GM23338 (cell line): ENCODE measurements at regions not wholly inside any gene's neighbourhood (a gene's known extent, or its start where the extent isn't known, plus 50 kb on each side); places are given as distances from the start of the nearest gene placed in this dataset.

ENCODE experiments used
- ATAC-seq: fragments of 200-7000 bp; cut with Tn5 transposase; 3 replicates; pipeline ENCODE4 v1.9.1; 2020
- DNase-seq: peaks from one replicate; pipeline ENCODE4 v3.0.0-alpha.2; 2015; ENCODE audit warnings: low spot score
- H2AFZ ChIP-seq: fragments of 200-600 bp; sonication (generic); 2 replicates; pipeline ENCODE4 v1.8.0; 2016; ENCODE audit warnings: antibody characterized with exemption, mild to moderate bottlenecking, moderate library complexity
- H3F3A ChIP-seq: fragments of 200-600 bp; sonication (generic); replicated peaks from 2 replicates; pipeline ENCODE4 v1.8.0; 2017; ENCODE audit warnings: antibody characterized with exemption, mixed run types, low read depth
- H3K27ac ChIP-seq: fragments of 200-600 bp; sonication (generic); 2 replicates; pipeline ENCODE4 v1.6.1; 2016; ENCODE audit warnings: low read depth
- H3K27me3 ChIP-seq: fragments of 200-600 bp; sonication (generic); 2 replicates; pipeline ENCODE4 v1.8.0; 2016; ENCODE audit warnings: mild to moderate bottlenecking, mixed run types, moderate library complexity; ENCODE audit not compliant: insufficient read depth
- H3K36me3 ChIP-seq: fragments of 200-600 bp; sonication (generic); 2 replicates; pipeline ENCODE4 v1.8.0; 2016; ENCODE audit warnings: mild to moderate bottlenecking; ENCODE audit not compliant: insufficient read depth
- H3K4me1 ChIP-seq: fragments of 200-600 bp; sonication (generic); 2 replicates; pipeline ENCODE4 v1.8.0; 2016; ENCODE audit warnings: mild to moderate bottlenecking, moderate library complexity; ENCODE audit not compliant: insufficient read depth
- H3K4me2 ChIP-seq: fragments of 200-600 bp; sonication (generic); 2 replicates; pipeline ENCODE4 v1.7.1; 2017; ENCODE audit warnings: mixed run types
- H3K4me3 ChIP-seq: fragments of 200-600 bp; sonication (generic); 2 replicates; pipeline ENCODE4 v1.6.1; 2016; ENCODE audit warnings: mixed run types
- H3K79me2 ChIP-seq: fragments of 200-600 bp; sonication (generic); replicated peaks from 2 replicates; pipeline ENCODE4 v1.8.0; 2017; ENCODE audit warnings: mild to moderate bottlenecking; ENCODE audit not compliant: insufficient read depth
- H3K9me2 ChIP-seq: fragments of 200-600 bp; sonication (generic); 2 replicates; pipeline ENCODE4 v1.8.0; 2017; ENCODE audit not compliant: insufficient read depth
- H4K20me1 ChIP-seq: fragments of 200-600 bp; sonication (generic); replicated peaks from 2 replicates; pipeline ENCODE4 v1.8.0; 2017; ENCODE audit warnings: mild to moderate bottlenecking; ENCODE audit not compliant: insufficient read depth
- H3K27ac Mint-ChIP-seq: 2 replicates; pipeline ENCODE4 v1.8.0; 2020; ENCODE audit warnings: inconsistent platforms, mild to moderate bottlenecking, moderate library complexity, mixed read lengths
- H3K27me3 Mint-ChIP-seq: 3 replicates; pipeline ENCODE4 v1.8.0; 2022; ENCODE audit warnings: low read depth, mild to moderate bottlenecking, moderate library complexity, mixed read lengths, inconsistent platforms; ENCODE audit not compliant: insufficient read depth, poor library complexity
- H3K36me3 Mint-ChIP-seq: 3 replicates; pipeline ENCODE4 v1.8.0; 2021; ENCODE audit warnings: low read depth, mild to moderate bottlenecking, inconsistent platforms, moderate library complexity, mixed read lengths
- H3K4me1 Mint-ChIP-seq: 3 replicates; pipeline ENCODE4 v1.8.0; 2020; ENCODE audit warnings: mild to moderate bottlenecking, inconsistent platforms, mixed read lengths
- H3K4me3 Mint-ChIP-seq: 3 replicates; pipeline ENCODE4 v1.8.0; 2021; ENCODE audit warnings: moderate library complexity, mild to moderate bottlenecking, inconsistent platforms, mixed read lengths
- H3K9me3 Mint-ChIP-seq: 3 replicates; pipeline ENCODE4 v1.8.0; 2020; ENCODE audit warnings: moderate library complexity, mild to moderate bottlenecking, inconsistent platforms, mixed read lengths
- EZH2 ChIP-seq: fragments of 200-600 bp; sonication (generic); IDR thresholded peaks from one replicate; pipeline ENCODE4 v1.8.0; 2017; ENCODE audit warnings: antibody characterized with exemption, mild to moderate bottlenecking, low read depth; ENCODE audit not compliant: unreplicated experiment
- EZH2phosphoT487 ChIP-seq: fragments of 200-600 bp; sonication (generic); IDR thresholded peaks from one replicate; pipeline ENCODE4 v1.8.1; 2018; ENCODE audit warnings: antibody characterized with exemption; ENCODE audit not compliant: unreplicated experiment
- JUNB ChIP-seq: IDR thresholded peaks from one replicate; pipeline ENCODE4 v1.6.1; 2016; ENCODE audit warnings: antibody characterized with exemption; ENCODE audit not compliant: unreplicated experiment
- NANOG ChIP-seq: IDR thresholded peaks from 2 replicates; pipeline ENCODE4 v1.6.1; 2016; ENCODE audit warnings: antibody characterized with exemption, borderline replicate concordance
- POLR2AphosphoS5 ChIP-seq: IDR thresholded peaks from 2 replicates; pipeline ENCODE4 v1.6.1; 2016; ENCODE audit warnings: antibody characterized with exemption, low read depth
- STAT1 ChIP-seq: IDR thresholded peaks from one replicate; pipeline ENCODE4 v1.6.1; 2016; ENCODE audit warnings: antibody characterized with exemption; ENCODE audit not compliant: unreplicated experiment
- ZNF114 ChIP-seq: fragments of 250-450 bp; sonication (Bioruptor Pico); IDR thresholded peaks from 2 replicates; pipeline ENCODE4 v1.5.0; 2020; ENCODE audit warnings: mild to moderate bottlenecking, moderate library complexity
- ZNF331 ChIP-seq: fragments of 250-450 bp; sonication (Bioruptor Pico); IDR thresholded peaks from 2 replicates; pipeline ENCODE4 v1.5.0; 2020; ENCODE audit warnings: low read depth, mild to moderate bottlenecking, moderate library complexity
- TF ChIP-seq, protein P1 (sequence below): IDR thresholded peaks from 2 replicates; pipeline ENCODE4 v1.6.1; 2016; ENCODE audit warnings: antibody characterized with exemption
- TF ChIP-seq, protein P2 (sequence below): IDR thresholded peaks from one replicate; pipeline ENCODE4 v1.6.1; 2018; ENCODE audit warnings: antibody characterized with exemption; ENCODE audit not compliant: unreplicated experiment

DNA sequence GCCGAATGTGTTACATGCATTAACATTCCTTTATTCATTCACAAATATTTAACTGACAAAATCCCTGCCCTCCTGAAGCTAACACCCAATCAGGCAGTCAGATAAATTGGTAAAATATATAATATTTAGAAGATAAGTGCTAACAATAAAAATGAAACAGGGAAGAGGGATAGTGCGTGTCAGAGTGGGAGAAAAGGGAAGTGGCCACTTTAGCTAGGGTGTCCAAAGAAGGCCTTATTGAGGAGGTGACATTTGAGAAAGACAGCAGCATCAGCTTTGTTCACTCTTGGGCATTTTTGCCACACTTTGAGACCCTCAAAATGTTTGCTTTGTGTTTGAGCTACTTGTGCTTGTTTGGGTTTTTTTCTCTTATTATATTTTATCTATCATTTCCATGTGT is 317.8 kb downstream of the SNX13 start:
- no peaks in the 10 kb centered on the region for H3K27me3 ChIP-seq
- H3K9me2 ChIP-seq = no peaks in the 10 kb centered on the region; the same call in none of the 2 replicates
- no peaks in the 10 kb centered on the region for H3K4me1 ChIP-seq
- H3K4me3 Mint-ChIP-seq = no peak overlapping the region
- no peak for DNase-seq
- no peaks in the 10 kb centered on the region for H3K27me3 Mint-ChIP-seq
- H2AFZ ChIP-seq = no peak overlapping the region
- ATAC-seq = no peak
- H3K4me1 Mint-ChIP-seq = peaks cover 9% of the 10 kb centered on the region; the same call in 2 of the 3 replicates
- H3K9me3 Mint-ChIP-seq = no peaks in the 10 kb centered on the region
- no peaks in the 10 kb centered on the region for H3K36me3 ChIP-seq
- no peak overlapping the region for H3K27ac Mint-ChIP-seq
- no peaks in the 10 kb centered on the region for H3F3A ChIP-seq
- no peak overlapping the region for H3K27ac ChIP-seq
- H3K4me3 ChIP-seq = no peak overlapping the region
- H3K4me2 ChIP-seq = no peak overlapping the region
- H4K20me1 ChIP-seq = no peaks in the 10 kb centered on the region
- TF ChIP-seq, protein P1, sequence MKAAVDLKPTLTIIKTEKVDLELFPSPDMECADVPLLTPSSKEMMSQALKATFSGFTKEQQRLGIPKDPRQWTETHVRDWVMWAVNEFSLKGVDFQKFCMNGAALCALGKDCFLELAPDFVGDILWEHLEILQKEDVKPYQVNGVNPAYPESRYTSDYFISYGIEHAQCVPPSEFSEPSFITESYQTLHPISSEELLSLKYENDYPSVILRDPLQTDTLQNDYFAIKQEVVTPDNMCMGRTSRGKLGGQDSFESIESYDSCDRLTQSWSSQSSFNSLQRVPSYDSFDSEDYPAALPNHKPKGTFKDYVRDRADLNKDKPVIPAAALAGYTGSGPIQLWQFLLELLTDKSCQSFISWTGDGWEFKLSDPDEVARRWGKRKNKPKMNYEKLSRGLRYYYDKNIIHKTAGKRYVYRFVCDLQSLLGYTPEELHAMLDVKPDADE = no peak
- TF ChIP-seq JUNB (no peak), NANOG (no peak), EZH2 (no peak), ZNF114 (CRISPR knock-in tag) (no peak), EZH2phosphoT487 (no peak), ZNF331 (CRISPR knock-in tag) (no peak), STAT1 (no peak), POLR2AphosphoS5 (no peak)
- TF ChIP-seq, protein P2, sequence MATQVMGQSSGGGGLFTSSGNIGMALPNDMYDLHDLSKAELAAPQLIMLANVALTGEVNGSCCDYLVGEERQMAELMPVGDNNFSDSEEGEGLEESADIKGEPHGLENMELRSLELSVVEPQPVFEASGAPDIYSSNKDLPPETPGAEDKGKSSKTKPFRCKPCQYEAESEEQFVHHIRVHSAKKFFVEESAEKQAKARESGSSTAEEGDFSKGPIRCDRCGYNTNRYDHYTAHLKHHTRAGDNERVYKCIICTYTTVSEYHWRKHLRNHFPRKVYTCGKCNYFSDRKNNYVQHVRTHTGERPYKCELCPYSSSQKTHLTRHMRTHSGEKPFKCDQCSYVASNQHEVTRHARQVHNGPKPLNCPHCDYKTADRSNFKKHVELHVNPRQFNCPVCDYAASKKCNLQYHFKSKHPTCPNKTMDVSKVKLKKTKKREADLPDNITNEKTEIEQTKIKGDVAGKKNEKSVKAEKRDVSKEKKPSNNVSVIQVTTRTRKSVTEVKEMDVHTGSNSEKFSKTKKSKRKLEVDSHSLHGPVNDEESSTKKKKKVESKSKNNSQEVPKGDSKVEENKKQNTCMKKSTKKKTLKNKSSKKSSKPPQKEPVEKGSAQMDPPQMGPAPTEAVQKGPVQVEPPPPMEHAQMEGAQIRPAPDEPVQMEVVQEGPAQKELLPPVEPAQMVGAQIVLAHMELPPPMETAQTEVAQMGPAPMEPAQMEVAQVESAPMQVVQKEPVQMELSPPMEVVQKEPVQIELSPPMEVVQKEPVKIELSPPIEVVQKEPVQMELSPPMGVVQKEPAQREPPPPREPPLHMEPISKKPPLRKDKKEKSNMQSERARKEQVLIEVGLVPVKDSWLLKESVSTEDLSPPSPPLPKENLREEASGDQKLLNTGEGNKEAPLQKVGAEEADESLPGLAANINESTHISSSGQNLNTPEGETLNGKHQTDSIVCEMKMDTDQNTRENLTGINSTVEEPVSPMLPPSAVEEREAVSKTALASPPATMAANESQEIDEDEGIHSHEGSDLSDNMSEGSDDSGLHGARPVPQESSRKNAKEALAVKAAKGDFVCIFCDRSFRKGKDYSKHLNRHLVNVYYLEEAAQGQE = no peak
- no peaks in the 10 kb centered on the region for H3K36me3 Mint-ChIP-seq
- H3K79me2 ChIP-seq = no peaks in the 10 kb centered on the region

DNA sequence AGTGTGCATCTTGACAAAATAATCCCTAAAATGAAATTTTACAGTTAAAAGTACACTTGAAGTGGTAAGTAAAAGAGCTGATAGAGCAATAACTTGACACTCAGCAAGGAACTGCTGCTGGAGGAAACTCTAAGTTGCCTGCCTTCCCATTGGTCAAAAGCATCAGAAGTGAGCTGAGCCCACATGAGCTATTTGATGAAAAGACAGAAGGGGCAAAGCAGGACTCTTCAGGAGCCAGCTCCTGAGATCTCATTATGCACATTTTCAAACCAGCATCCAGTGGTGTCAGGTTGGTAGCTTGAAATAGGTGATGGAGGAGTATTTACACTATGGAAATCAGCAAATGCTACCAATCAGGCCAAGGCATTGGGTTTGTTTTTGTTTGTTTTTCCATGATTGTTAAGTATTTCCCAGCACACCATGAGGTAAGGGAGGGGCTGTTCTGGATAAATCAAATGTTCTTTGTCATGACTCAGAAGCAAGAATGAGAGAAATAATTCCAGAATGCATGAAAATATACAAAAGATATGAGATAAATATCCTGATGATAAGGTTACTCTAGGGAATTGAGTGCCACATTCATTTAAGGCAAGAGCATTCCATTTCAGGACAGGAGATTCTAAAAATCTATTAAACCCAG is 316.6 kb downstream of the SNX13 start:
- Histone ChIP-seq H3K9me2 (no peaks in the 10 kb centered on the region; the same call in none of the 2 replicates), H3K27ac (no peak overlapping the region), H3K27me3 (no peaks in the 10 kb centered on the region), H3K36me3 (no peaks in the 10 kb centered on the region), H3K4me1 (peaks cover 1% of the 10 kb centered on the region; the same call in 1 of the 2 replicates), H3K79me2 (no peaks in the 10 kb centered on the region), H3K4me2 (no peak overlapping the region), H3K4me3 (no peak overlapping the region), H3F3A (no peaks in the 10 kb centered on the region), H4K20me1 (no peaks in the 10 kb centered on the region), H2AFZ (no peak overlapping the region)
- Mint-ChIP-seq H3K36me3 (no peaks in the 10 kb centered on the region), H3K4me1 (peaks cover 12% of the 10 kb centered on the region; the same call in 2 of the 3 replicates), H3K9me3 (no peaks in the 10 kb centered on the region), H3K27me3 (no peaks in the 10 kb centered on the region), H3K27ac (no peak overlapping the region), H3K4me3 (no peak overlapping the region)
- ATAC-seq = no peak; the same call in 2 of the 3 replicates
- DNase-seq = peak; percentile 6
- TF ChIP-seq EZH2phosphoT487 = no peak
- no peak for TF ChIP-seq ZNF331 (CRISPR knock-in tag)
